Left ventricle myocardium inferior (tissue), 1 donor: ENCODE measurements at regions not wholly inside any gene's neighbourhood (a gene's known extent, or its start where the extent isn't known, plus 50 kb on each side); places are given as distances from the start of the nearest gene placed in this dataset.

ENCODE experiments used
- DNase-seq: peaks from one replicate; pipeline ENCODE4 v3.0.0-alpha.2; 2020
- H3K27ac ChIP-seq: fragments of 200-600 bp; replicated peaks from 2 replicates; pipeline ENCODE4 v1.8.0; 2021
- H3K27me3 ChIP-seq: fragments of 200-600 bp; 2 replicates; pipeline ENCODE4 v1.8.0; 2021; ENCODE audit warnings: low read depth
- H3K36me3 ChIP-seq: fragments of 200-600 bp; 2 replicates; pipeline ENCODE4 v1.8.0; 2021
- H3K4me1 ChIP-seq: fragments of 200-600 bp; 2 replicates; pipeline ENCODE4 v1.8.0; 2021
- H3K4me3 ChIP-seq: fragments of 200-600 bp; 2 replicates; pipeline ENCODE4 v1.8.0; 2021; ENCODE audit warnings: mild to moderate bottlenecking, moderate library complexity
- H3K9me3 ChIP-seq: fragments of 200-600 bp; replicated peaks from 2 replicates; pipeline ENCODE4 v1.8.0; 2021
- CTCF ChIP-seq: fragments of 200-600 bp; IDR thresholded peaks from 2 replicates; pipeline ENCODE4 v1.8.0; 2021; ENCODE audit warnings: antibody characterized with exemption, mild to moderate bottlenecking, borderline replicate concordance
- intact Hi-C: fragments of 100-400 bp; cut with micrococcal nuclease; formaldehyde crosslinking; loops from one replicate; pipeline ENCODE4 v1.11.0; 2022
- donor health status: DM: no; HTN: yes; CAD: no; lungs with severe emphysema.

- no peak overlapping the region for H3K4me3 ChIP-seq
- no peak for DNase-seq
- H3K4me1 ChIP-seq = peaks cover 93% of the 10 kb centered on the region
- peak overlapping the region; percentile 53 for H3K27ac ChIP-seq
- no peak for TF ChIP-seq CTCF
- H3K36me3 ChIP-seq = no peaks in the 10 kb centered on the region
- no peaks in the 10 kb centered on the region for H3K27me3 ChIP-seq
- intact Hi-C loops = no loop called here
- H3K9me3 ChIP-seq = no peaks in the 10 kb centered on the region
These were observed 151.3 kb upstream of the BEND6 start for GRCh38 chr6:56803594-56803993.

- no peaks in the 10 kb centered on the region for H3K27me3 ChIP-seq
- H3K27ac ChIP-seq = peak overlapping the region; percentile 53
- H3K9me3 ChIP-seq = no peaks in the 10 kb centered on the region
- DNase-seq = no peak
- intact Hi-C loops = no loop called here
- TF ChIP-seq CTCF = no peak
- no peaks in the 10 kb centered on the region for H3K36me3 ChIP-seq
- peaks cover 93% of the 10 kb centered on the region for H3K4me1 ChIP-seq
- H3K4me3 ChIP-seq = no peak overlapping the region
These were observed 152.3 kb upstream of the BEND6 start for GRCh38 chr6:56802584-56802983.

- intact Hi-C loops = no loop called here
- Histone ChIP-seq H3K4me1 (peaks cover 93% of the 10 kb centered on the region), H3K4me3 (no peak overlapping the region), H3K27me3 (no peaks in the 10 kb centered on the region), H3K36me3 (no peaks in the 10 kb centered on the region), H3K9me3 (no peaks in the 10 kb centered on the region), H3K27ac (peak overlapping the region; percentile 80)
- DNase-seq = no peak
- no peak for TF ChIP-seq CTCF
These were observed 154.9 kb upstream of the BEND6 start for GRCh38 chr6:56799989-56800388.

- H3K9me3 ChIP-seq = no peaks in the 10 kb centered on the region
- no peaks in the 10 kb centered on the region for H3K27me3 ChIP-seq
- H3K4me3 ChIP-seq = peak overlapping the region; percentile 2
- H3K27ac ChIP-seq = peak overlapping the region; percentile 80
- DNase-seq = no peak
- TF ChIP-seq CTCF = no peak
- no peaks in the 10 kb centered on the region for H3K36me3 ChIP-seq
- peaks cover 93% of the 10 kb centered on the region for H3K4me1 ChIP-seq
- intact Hi-C loops = no loop called here
These were observed 155.5 kb upstream of the DST start for GRCh38 chr6:56798163-56798562.

GRCh38 chr6:56796196-56796532 is 153.5 kb upstream of the DST start:
- peak overlapping the region; percentile 80 for H3K27ac ChIP-seq
- no peaks in the 10 kb centered on the region for H3K36me3 ChIP-seq
- no peak for DNase-seq
- intact Hi-C loops = no loop called here
- no peaks in the 10 kb centered on the region for H3K9me3 ChIP-seq
- H3K4me3 ChIP-seq = no peak overlapping the region
- no peak for TF ChIP-seq CTCF
- H3K27me3 ChIP-seq = no peaks in the 10 kb centered on the region
- peaks cover 93% of the 10 kb centered on the region for H3K4me1 ChIP-seq

- Histone ChIP-seq H3K9me3 (no peaks in the 10 kb centered on the region), H3K4me3 (no peak overlapping the region), H3K27me3 (no peaks in the 10 kb centered on the region), H3K4me1 (peaks cover 94% of the 10 kb centered on the region), H3K36me3 (no peaks in the 10 kb centered on the region), H3K27ac (peak overlapping the region; percentile 80)
- DNase-seq = no peak
- no peak for TF ChIP-seq CTCF
- intact Hi-C loops = no loop called here
These were observed 152.9 kb upstream of the DST start for GRCh38 chr6:56795466-56796195.
